ENCODE measurements at regions not wholly inside any gene's neighbourhood (a gene's known extent, or its start where the extent isn't known, plus 50 kb on each side); places are given as distances from the start of the nearest gene placed in this dataset.

DNA sequence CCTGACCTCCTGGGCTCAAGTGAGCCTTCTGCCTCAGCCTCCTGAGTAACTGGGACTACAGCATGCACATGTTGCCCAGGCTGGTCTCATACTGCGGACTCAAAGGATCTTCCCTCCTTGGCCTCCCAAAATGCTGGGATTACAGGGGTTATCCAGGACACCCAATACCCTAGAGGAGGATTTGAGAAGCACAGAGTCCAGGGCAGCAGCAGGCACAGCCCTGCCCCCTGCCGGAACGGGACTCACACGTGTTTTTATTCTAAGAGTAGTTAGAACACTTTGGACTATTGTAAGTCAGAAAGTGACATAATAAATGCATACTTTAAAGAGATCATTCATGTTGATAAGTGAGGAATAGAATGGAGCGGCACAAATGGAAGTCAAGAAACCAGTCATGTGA is 80.2 kb downstream of the C6orf118 start:
- Histone ChIP-seq H3K27me3 (ENCODE audit: low read depth) (no peaks in the 10 kb centered on the region), H3K27ac (replicated peaks) (no peak overlapping the region), H3K36me3 (no peaks in the 10 kb centered on the region), H3K4me1 (peaks cover 12% of the 10 kb centered on the region), H3K4me3 (no peak overlapping the region), H3K9me3 (replicated peaks) (no peaks in the 10 kb centered on the region)
- no peak for DNase-seq
- TF ChIP-seq, protein P1, sequence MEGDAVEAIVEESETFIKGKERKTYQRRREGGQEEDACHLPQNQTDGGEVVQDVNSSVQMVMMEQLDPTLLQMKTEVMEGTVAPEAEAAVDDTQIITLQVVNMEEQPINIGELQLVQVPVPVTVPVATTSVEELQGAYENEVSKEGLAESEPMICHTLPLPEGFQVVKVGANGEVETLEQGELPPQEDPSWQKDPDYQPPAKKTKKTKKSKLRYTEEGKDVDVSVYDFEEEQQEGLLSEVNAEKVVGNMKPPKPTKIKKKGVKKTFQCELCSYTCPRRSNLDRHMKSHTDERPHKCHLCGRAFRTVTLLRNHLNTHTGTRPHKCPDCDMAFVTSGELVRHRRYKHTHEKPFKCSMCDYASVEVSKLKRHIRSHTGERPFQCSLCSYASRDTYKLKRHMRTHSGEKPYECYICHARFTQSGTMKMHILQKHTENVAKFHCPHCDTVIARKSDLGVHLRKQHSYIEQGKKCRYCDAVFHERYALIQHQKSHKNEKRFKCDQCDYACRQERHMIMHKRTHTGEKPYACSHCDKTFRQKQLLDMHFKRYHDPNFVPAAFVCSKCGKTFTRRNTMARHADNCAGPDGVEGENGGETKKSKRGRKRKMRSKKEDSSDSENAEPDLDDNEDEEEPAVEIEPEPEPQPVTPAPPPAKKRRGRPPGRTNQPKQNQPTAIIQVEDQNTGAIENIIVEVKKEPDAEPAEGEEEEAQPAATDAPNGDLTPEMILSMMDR (IDR thresholded peaks at IDR 0.05; ENCODE audit: borderline replicate concordance) = no peak
- intact Hi-C loops (cut with micrococcal nuclease) = no loop called here

DNA sequence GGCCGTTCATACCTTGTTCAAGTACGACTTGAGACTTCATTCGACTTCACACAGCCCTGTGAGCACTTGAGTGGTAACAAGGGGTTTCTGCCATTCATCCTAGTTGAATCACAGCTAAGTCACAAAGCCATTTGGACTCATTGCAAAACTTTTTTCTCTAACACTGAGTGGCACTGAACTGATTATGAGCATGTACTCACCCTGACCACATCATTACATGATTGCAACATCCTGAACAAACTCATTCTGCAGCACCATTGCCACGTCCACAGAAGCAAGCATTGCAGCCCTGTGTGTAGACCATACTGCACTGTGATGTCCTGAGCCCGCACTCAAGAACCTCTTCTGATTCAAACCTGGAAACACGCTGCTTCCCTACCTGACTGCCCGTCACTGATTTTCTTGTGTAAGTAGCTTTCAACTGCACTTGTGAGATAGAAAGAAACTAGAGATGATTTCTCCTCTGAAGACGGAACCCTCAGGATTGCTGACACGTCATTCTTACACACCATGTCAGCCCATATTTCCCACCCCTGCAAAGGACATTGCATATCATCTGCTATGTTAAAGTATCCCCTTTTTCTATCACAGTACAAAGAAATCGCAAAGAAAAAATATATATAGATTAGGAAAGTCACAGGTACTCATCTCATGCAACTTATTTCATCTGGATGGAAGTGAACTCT is 81.6 kb downstream of the C6orf118 start:
- Histone ChIP-seq H3K27ac (replicated peaks) (no peak overlapping the region), H3K36me3 (no peaks in the 10 kb centered on the region), H3K9me3 (replicated peaks) (no peaks in the 10 kb centered on the region), H3K27me3 (ENCODE audit: low read depth) (no peaks in the 10 kb centered on the region), H3K4me3 (no peak overlapping the region), H3K4me1 (peaks cover 12% of the 10 kb centered on the region)
- no peak for DNase-seq
- TF ChIP-seq, protein P1 (IDR thresholded peaks at IDR 0.05; ENCODE audit: borderline replicate concordance) = no peak
- intact Hi-C loops (cut with micrococcal nuclease) = no loop called here

DNA sequence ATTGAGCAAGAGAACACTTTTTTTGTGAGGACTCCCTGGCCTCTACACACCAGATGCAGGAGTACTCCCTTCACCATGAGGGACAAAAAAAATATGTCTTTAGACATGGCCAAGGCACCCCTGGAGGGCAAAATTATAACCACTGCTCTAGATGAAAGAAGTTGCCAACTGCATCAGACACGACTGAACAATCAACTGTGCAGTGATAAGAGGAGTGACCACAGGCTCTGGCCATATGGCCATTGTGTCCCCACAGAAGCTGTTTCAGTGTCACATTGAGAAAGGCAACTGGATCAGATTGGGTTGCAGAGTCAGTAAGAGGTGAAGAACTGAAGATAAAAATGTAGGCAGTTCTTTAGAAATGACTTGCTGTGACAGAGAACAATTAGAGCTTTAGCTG is 85.7 kb downstream of the C6orf118 start:
- H3K27me3 ChIP-seq (ENCODE audit: low read depth) = no peaks in the 10 kb centered on the region
- no peak for DNase-seq
- intact Hi-C loops (cut with micrococcal nuclease) = no loop called here
- H3K4me3 ChIP-seq = no peak overlapping the region
- H3K9me3 ChIP-seq (replicated peaks) = no peaks in the 10 kb centered on the region
- H3K4me1 ChIP-seq = no peaks in the 10 kb centered on the region
- no peaks in the 10 kb centered on the region for H3K36me3 ChIP-seq
- TF ChIP-seq, protein P1 (IDR thresholded peaks at IDR 0.05; ENCODE audit: borderline replicate concordance) = no peak
- no peak overlapping the region for H3K27ac ChIP-seq (replicated peaks)

DNA sequence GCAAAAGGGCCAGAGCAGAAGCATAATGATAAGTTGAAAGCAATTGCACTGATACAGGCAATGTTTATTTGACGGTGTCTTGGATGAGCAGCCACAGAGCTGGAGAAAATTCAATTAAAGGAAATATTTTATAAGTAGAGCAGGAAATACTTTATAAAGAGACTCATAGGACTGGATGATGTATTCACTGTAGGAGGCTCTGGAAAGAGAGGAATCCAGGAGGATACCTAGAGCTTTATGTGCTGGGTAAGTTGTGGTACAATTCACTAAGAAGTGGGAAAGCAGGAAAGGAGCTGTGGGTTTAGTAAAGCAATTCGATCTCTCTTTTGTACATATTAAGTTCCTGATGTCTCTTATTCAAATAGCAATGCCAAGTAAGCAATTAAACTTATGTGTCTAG is 86.3 kb downstream of the C6orf118 start:
- intact Hi-C loops (cut with micrococcal nuclease) = no loop called here
- Histone ChIP-seq H3K27me3 (ENCODE audit: low read depth) (no peaks in the 10 kb centered on the region), H3K27ac (replicated peaks) (no peak overlapping the region), H3K4me3 (no peak overlapping the region), H3K4me1 (no peaks in the 10 kb centered on the region), H3K36me3 (no peaks in the 10 kb centered on the region), H3K9me3 (replicated peaks) (no peaks in the 10 kb centered on the region)
- TF ChIP-seq, protein P1 (IDR thresholded peaks at IDR 0.05; ENCODE audit: borderline replicate concordance) = no peak
- no peak for DNase-seq

DNA sequence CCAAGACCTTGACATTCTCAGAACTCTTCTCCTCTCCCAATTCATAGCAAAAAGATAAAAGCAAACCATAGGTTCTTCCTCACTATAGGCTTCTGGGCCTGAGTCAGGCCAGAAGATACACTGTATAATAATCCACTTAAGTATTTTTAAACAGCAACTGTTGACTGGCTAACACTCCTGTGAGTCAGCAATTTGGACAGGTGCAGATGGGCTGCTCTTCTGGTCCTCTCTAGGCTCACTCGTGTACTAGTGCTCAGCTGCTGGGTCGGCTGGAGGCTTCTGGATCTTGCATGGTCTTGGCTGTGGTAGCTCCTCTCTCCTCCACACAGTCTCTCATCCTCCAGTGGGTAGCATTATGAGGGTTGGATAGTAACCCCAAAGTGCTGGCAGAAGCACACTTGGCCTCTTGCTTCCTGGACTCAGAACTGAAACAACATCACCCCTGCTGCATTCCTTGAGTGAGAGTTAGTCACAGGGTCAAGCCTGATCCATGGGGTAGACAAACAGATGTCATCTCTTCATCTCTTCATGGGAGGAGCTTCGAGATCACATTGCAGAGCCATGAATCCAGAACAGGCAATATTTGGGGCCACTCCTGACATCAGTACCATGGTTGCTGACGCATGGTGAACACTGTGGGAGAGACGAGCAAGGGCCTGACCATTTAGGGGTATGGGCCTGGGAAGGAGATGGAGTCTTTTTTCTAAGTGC is 86.9 kb downstream of the C6orf118 start:
- no peaks in the 10 kb centered on the region for H3K36me3 ChIP-seq
- H3K27ac ChIP-seq (replicated peaks) = no peak overlapping the region
- no peaks in the 10 kb centered on the region for H3K27me3 ChIP-seq (ENCODE audit: low read depth)
- intact Hi-C loops (cut with micrococcal nuclease) = no loop called here
- TF ChIP-seq, protein P1 (IDR thresholded peaks at IDR 0.05; ENCODE audit: borderline replicate concordance) = no peak
- DNase-seq = no peak
- H3K9me3 ChIP-seq (replicated peaks) = no peaks in the 10 kb centered on the region
- no peak overlapping the region for H3K4me3 ChIP-seq
- H3K4me1 ChIP-seq = no peaks in the 10 kb centered on the region

Measured in left ventricle myocardium inferior (tissue), 1 donor.